D721Med (cell line): ENCODE measurements at regions not wholly inside any gene's neighbourhood (a gene's known extent, or its start where the extent isn't known, plus 50 kb on each side); places are given as distances from the start of the nearest gene placed in this dataset.

ENCODE experiments used
- DNase-seq: peaks from one replicate; pipeline ENCODE4 v3.0.0; 2011; ENCODE audit warnings: low spot score; ENCODE audit not compliant: insufficient read length
- FAIRE-seq: peaks from 2 replicates; lab custom pipeline; 2011; peaks lifted over from hg19 to GRCh38; lab: Jason Lieb, UNC
- CTCF ChIP-seq: IDR thresholded peaks from 2 replicates; pipeline ENCODE4 v1.5.1; 2012; ENCODE audit warnings: mild to moderate bottlenecking, control low read depth; ENCODE audit not compliant: insufficient read depth; ENCODE audit errors: missing control alignments

GRCh38 chr5:147073098-147073497 is 161.7 kb upstream of the STK32A start:
- DNase-seq (no peak), FAIRE-seq (no peak)
- no peak for TF ChIP-seq CTCF

GRCh38 chr5:147075187-147075586 is 159.6 kb upstream of the STK32A start:
- FAIRE-seq (peak; percentile 6), DNase-seq (no peak)
- no peak for TF ChIP-seq CTCF

DNA sequence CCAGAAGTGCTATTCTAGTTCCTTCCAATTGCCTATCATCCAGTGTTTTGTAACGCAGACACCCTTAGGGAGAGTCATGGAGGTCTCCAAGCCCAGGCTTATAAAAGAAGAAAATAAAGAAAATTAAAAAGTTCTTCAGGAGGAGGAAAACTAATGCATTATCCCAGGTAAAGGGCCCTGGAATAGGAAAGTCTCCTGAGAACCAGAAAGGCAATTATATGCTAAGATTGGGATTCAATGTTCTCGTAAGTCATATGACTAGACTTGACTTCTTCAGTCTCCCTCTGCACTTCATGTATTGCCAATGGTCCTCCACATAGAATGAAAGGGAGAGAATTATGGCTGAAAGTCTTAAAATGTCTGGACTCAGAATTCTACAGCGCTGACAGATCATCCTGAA is 154.4 kb upstream of the STK32A start:
- no peak for FAIRE-seq
- DNase-seq: no peak
- no peak for TF ChIP-seq CTCF

DNA sequence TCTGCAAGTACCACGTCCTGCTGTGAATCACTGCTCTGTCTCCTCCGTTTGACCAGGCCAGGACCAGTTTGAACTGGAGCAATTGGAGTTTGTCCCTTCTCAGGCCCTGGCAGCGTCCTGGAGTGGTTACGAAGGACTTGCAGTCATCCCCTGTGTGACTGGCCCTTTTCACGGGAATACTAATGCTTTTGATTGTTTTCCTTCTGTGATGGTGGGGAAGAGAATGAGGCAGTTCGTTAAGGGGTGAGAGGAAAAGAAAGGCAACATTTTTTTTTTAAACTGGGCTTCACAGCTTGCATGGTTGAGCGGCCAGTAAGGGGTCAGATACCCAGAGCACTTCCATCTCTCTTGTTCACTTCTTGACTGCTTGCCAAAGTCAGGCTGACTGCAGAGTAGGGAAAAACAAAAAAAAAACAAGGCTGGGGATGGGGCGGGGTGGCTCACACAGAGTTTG is 153.5 kb upstream of the STK32A start:
- FAIRE-seq: no peak

DNA sequence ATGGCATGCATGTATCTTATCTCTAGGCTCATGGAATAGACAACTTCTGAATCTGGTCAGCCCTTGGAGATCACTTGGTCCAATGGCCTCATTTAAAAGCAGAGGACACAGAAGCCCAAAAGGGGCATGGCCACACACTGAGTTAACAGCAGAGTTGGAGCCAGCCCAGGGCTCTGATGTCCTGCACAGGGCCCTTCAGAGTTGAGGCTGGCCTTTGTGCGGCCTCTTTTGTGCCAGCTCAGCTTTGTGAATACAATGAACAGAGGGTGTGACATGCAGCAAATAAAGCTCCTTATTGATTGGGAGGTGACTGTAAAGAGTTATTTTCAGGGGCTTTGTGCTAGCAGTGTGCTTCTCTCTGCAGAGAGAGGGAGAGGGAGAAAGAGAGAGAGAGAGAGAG is 150.1 kb upstream of the STK32A start:
- TF ChIP-seq CTCF: no peak
- DNase-seq: no peak
- no peak for FAIRE-seq

More for the DNA sequence above, 153.5 kb upstream of the STK32A start:
- no peak for DNase-seq
- no peak for TF ChIP-seq CTCF

DNA sequence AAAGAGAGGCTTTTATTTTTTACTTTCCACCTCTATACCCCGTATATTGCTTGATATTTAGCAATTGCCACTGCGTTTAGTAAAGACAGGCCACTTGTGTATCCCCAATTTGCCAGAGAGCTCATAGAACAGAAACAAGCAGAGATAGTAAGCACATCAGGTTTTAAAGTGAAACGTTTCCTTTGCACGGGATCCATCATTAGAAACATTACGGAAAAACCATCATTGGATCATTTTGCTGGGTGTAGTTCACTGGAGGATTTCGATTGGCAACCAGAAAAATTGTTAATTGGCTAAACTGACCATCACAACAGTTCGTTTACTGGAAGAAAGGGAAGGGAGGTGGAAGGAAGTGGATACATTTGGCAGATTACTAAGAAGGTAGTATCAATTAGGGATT is 149.4 kb upstream of the STK32A start:
- DNase-seq: no peak
- TF ChIP-seq CTCF: no peak
- FAIRE-seq: no peak

DNA sequence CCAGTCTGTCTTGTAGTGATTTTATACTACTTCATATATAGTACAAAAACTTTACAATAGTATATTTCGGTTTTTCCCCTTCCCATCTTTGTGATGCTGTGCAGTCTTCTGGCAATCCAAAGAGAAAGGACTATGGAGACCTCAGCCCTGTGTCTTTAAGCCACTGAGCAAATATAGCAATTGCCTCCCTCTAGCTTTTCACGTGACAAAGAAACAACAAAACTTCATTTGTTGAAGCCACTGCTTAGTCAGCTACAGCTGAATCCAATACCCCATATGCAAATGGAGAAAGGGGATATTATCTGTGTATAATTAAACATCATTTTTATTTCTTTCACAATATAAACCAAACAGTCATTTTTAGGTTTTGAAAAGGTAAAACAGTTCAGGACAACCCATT is 142.8 kb upstream of the STK32A start:
- no peak for FAIRE-seq
- DNase-seq: no peak
- TF ChIP-seq CTCF: no peak
